Esophagus squamous epithelium (tissue), 4 donors: ENCODE measurements at regions not wholly inside any gene's neighbourhood (a gene's known extent, or its start where the extent isn't known, plus 50 kb on each side); places are given as distances from the start of the nearest gene placed in this dataset.

ENCODE experiments used
- POLR2A ChIP-seq, 4 donors: fragments of 450-650 bp; IDR thresholded peaks; one replicate each; pipeline ENCODE4 v1.6.1; 2017; ENCODE audit warnings: antibody characterized with exemption in 4 of 4, mild to moderate bottlenecking in 4 of 4, moderate library complexity in 3 of 4
- TF ChIP-seq, protein P1 (sequence below), 6 experiments: fragments of 450-650 bp in 4 of 6; fragments of 200-600 bp in 2 of 6; sonication (generic) in 2 of 6; IDR thresholded peaks; one replicate each; pipeline ENCODE4 v1.5.1; 2016 to 2019; ENCODE audit warnings: antibody characterized with exemption in 6 of 6, mild to moderate bottlenecking in 4 of 6, moderate library complexity in 4 of 6

DNA sequence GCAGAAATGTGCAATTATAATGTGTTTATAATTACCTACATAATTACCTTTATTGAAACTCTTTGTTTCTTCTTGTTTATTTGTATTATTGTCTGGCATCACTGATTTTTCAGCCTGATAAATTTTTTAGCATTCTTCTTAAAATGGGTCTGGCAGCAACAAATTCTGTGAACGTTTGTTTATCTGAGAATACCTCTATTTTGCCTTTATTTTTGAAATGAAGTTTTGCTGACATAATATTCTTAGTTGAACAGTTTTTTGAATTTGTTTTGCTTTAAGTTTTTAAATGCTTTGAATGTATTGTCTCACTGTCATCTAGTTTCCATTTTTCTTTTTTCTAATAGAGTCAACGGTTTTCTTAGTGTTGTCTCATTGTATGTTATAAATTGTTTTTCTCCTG, 1152.0 kb upstream of the CDH2 start:
- TF ChIP-seq POLR2A (IDR thresholded peaks at IDR 0.05) = no peak
- TF ChIP-seq, protein P1, sequence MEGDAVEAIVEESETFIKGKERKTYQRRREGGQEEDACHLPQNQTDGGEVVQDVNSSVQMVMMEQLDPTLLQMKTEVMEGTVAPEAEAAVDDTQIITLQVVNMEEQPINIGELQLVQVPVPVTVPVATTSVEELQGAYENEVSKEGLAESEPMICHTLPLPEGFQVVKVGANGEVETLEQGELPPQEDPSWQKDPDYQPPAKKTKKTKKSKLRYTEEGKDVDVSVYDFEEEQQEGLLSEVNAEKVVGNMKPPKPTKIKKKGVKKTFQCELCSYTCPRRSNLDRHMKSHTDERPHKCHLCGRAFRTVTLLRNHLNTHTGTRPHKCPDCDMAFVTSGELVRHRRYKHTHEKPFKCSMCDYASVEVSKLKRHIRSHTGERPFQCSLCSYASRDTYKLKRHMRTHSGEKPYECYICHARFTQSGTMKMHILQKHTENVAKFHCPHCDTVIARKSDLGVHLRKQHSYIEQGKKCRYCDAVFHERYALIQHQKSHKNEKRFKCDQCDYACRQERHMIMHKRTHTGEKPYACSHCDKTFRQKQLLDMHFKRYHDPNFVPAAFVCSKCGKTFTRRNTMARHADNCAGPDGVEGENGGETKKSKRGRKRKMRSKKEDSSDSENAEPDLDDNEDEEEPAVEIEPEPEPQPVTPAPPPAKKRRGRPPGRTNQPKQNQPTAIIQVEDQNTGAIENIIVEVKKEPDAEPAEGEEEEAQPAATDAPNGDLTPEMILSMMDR (IDR thresholded peaks at IDR 0.05) = no peak
